ENCODE measurements at regions not wholly inside any gene's neighbourhood (a gene's known extent, or its start where the extent isn't known, plus 50 kb on each side); places are given as distances from the start of the nearest gene placed in this dataset.

DNA sequence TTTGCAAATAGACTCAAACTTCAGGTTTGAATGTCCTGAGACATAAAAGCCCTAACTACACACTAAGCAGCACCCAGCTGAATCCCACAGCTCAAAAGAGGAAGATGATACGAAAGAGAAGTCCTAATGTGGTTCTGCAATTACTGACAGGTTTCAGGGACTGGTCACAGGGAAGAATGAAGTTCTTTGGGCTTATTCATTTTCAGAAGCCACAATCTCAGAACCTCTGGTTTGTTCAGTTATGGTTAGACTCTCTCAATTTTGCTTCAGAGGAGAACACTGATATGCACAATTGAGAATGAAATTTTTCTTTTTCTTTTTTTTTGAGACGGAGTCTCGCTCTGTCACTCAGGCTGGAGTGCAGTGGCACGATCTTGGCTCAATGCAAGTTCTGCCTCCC, 94.6 kb upstream of the FAM180A start:
- TF ChIP-seq, protein P1, sequence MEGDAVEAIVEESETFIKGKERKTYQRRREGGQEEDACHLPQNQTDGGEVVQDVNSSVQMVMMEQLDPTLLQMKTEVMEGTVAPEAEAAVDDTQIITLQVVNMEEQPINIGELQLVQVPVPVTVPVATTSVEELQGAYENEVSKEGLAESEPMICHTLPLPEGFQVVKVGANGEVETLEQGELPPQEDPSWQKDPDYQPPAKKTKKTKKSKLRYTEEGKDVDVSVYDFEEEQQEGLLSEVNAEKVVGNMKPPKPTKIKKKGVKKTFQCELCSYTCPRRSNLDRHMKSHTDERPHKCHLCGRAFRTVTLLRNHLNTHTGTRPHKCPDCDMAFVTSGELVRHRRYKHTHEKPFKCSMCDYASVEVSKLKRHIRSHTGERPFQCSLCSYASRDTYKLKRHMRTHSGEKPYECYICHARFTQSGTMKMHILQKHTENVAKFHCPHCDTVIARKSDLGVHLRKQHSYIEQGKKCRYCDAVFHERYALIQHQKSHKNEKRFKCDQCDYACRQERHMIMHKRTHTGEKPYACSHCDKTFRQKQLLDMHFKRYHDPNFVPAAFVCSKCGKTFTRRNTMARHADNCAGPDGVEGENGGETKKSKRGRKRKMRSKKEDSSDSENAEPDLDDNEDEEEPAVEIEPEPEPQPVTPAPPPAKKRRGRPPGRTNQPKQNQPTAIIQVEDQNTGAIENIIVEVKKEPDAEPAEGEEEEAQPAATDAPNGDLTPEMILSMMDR (IDR thresholded peaks at IDR 0.05): no peak
- no peak overlapping the region for H3K27ac ChIP-seq
- no peak overlapping the region for H3K4me2 ChIP-seq (ENCODE audit: low read length)
- no peak overlapping the region for H3K9ac ChIP-seq
- no peaks in the 10 kb centered on the region for H3K27me3 ChIP-seq (ENCODE audit: control insufficient read depth, insufficient read depth, low read length)
- H2AFZ ChIP-seq: no peak overlapping the region
- H3K79me2 ChIP-seq: no peaks in the 10 kb centered on the region
- no peaks in the 10 kb centered on the region for H3K4me1 ChIP-seq
- H3K9me3 ChIP-seq (ENCODE audit: control insufficient read depth, low read length): no peaks in the 10 kb centered on the region
- no peak overlapping the region for H3K4me3 ChIP-seq (ENCODE audit: low read depth, low read length)
- no peaks in the 10 kb centered on the region for H3K36me3 ChIP-seq (ENCODE audit: control insufficient read depth, insufficient read depth, low read length)

DNA sequence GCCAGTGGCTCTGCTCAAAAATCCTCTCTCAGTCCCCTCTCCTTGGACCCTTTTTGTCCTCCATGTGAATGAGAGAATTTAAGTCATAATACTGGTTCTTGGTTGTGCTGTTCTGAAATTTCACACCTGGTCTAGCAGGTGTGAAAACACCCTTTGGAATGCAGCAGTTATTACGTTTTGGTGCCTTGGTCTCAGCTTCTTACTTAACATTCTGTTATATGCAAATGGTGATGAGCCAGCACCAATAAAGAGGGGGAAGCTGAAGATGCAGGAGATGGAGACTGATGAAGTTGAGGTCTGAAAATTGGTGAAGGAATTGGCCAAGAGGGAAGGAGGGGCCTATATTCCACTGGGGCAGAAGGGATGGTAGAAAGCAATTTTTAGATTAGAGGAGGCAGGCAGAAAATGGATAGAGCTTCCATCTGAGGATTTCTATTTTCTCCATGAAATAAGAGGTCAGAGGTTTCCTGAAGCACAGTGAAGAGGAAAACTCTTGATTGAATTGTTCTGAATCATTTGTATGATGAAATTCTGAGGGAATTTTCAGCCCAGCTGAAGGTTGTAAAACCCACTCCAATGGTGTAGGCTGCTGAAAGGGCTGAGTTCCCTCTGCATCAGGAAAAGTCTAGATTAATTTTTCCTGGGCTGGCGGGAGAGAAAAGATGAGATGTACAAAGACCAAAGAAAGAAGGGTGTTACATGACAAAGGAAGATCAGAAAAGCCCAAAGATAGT, 94.0 kb upstream of the FAM180A start:
- H3K4me2 ChIP-seq (ENCODE audit: low read length): no peak overlapping the region
- TF ChIP-seq, protein P1 (IDR thresholded peaks at IDR 0.05): no peak
- no peaks in the 10 kb centered on the region for H3K4me1 ChIP-seq
- no peak overlapping the region for H3K27ac ChIP-seq
- H3K79me2 ChIP-seq: no peaks in the 10 kb centered on the region
- no peaks in the 10 kb centered on the region for H3K36me3 ChIP-seq (ENCODE audit: control insufficient read depth, insufficient read depth, low read length)
- no peaks in the 10 kb centered on the region for H3K9me3 ChIP-seq (ENCODE audit: control insufficient read depth, low read length)
- no peak overlapping the region for H3K9ac ChIP-seq
- H2AFZ ChIP-seq: no peak overlapping the region
- no peaks in the 10 kb centered on the region for H3K27me3 ChIP-seq (ENCODE audit: control insufficient read depth, insufficient read depth, low read length)
- H3K4me3 ChIP-seq (ENCODE audit: low read depth, low read length): no peak overlapping the region

DNA sequence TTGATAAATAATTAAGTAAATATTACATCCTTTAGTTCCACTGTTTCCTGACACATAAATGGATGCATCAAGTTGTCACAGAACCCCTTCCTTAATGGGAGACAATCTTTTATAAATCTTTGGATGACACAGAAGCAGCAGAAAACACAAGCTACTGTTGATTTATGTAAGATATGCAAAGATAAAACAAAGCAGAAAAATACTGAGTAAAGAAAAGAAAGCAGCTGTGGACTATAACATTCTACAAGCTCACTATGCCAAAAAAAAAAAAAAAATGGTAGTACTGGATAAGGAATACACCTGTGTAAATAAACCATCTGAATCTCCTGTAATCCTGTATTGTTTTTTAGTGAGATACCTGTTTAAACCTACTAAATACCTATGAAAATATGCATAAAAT, 92.0 kb upstream of the FAM180A start:
- Histone ChIP-seq H2AFZ (no peak overlapping the region), H3K4me2 (ENCODE audit: low read length) (no peak overlapping the region), H3K27me3 (ENCODE audit: control insufficient read depth, insufficient read depth, low read length) (no peaks in the 10 kb centered on the region), H3K36me3 (ENCODE audit: control insufficient read depth, insufficient read depth, low read length) (no peaks in the 10 kb centered on the region), H3K27ac (no peak overlapping the region), H3K4me1 (no peaks in the 10 kb centered on the region), H3K4me3 (ENCODE audit: low read depth, low read length) (no peak overlapping the region), H3K9me3 (ENCODE audit: control insufficient read depth, low read length) (no peaks in the 10 kb centered on the region), H3K9ac (no peak overlapping the region), H3K79me2 (no peaks in the 10 kb centered on the region)
- TF ChIP-seq, protein P1 (IDR thresholded peaks at IDR 0.05): no peak

DNA sequence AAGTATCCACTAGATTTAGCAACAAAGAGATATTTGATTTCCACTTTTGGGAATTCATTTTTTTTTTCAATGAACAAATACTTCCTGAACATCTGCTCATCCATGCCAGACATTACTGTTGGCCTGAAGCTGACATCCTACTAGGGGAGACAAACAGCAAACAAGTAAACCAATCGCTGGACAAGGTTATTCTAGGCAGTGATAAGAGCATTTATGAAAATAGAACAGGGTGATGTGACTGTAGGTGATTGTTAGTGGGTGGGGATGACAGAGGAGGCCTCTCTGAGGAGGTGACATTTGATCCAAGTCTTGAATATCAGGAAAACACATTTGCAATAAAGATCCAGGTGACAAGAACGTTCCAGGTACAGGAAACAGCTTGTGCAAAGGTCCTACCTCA, 89.1 kb upstream of the FAM180A start:
- Histone ChIP-seq H3K27ac (no peak overlapping the region), H3K36me3 (ENCODE audit: control insufficient read depth, insufficient read depth, low read length) (no peaks in the 10 kb centered on the region), H3K4me2 (ENCODE audit: low read length) (no peak overlapping the region), H3K79me2 (no peaks in the 10 kb centered on the region), H3K9me3 (ENCODE audit: control insufficient read depth, low read length) (no peaks in the 10 kb centered on the region), H2AFZ (no peak overlapping the region), H3K27me3 (ENCODE audit: control insufficient read depth, insufficient read depth, low read length) (no peaks in the 10 kb centered on the region), H3K4me1 (no peaks in the 10 kb centered on the region), H3K4me3 (ENCODE audit: low read depth, low read length) (no peak overlapping the region), H3K9ac (no peak overlapping the region)
- TF ChIP-seq, protein P1 (IDR thresholded peaks at IDR 0.05): no peak

DNA sequence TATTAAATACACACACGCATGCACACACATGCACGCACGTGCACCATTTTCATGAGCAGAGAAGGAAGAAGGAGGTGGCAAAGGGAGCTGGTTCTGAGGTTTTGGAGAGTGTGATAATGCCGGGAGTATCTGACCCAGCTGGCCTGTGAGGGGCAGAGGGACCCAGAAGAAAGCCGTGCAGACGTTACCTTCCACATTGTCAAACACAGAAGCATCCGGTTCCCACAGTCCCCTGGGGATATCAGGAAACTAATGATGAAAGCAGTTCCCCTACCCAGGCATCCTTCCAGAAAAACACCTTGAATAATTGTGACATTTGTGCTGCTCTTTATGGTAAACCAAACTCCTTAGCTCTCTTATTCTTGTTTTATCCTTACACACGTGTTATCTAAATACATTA, 85.7 kb upstream of the FAM180A start:
- no peak overlapping the region for H3K9ac ChIP-seq
- no peaks in the 10 kb centered on the region for H3K4me1 ChIP-seq
- H3K4me2 ChIP-seq (ENCODE audit: low read length): no peak overlapping the region
- no peaks in the 10 kb centered on the region for H3K27me3 ChIP-seq (ENCODE audit: control insufficient read depth, insufficient read depth, low read length)
- H3K4me3 ChIP-seq (ENCODE audit: low read depth, low read length): no peak overlapping the region
- H2AFZ ChIP-seq: no peak overlapping the region
- no peaks in the 10 kb centered on the region for H3K79me2 ChIP-seq
- TF ChIP-seq, protein P1 (IDR thresholded peaks at IDR 0.05): no peak
- no peaks in the 10 kb centered on the region for H3K9me3 ChIP-seq (ENCODE audit: control insufficient read depth, low read length)
- H3K27ac ChIP-seq: no peak overlapping the region
- no peaks in the 10 kb centered on the region for H3K36me3 ChIP-seq (ENCODE audit: control insufficient read depth, insufficient read depth, low read length)

Data from parathyroid adenoma (tissue), 2 donors.